ENCODE measurements at regions not wholly inside any gene's neighbourhood (a gene's known extent, or its start where the extent isn't known, plus 50 kb on each side); places are given as distances from the start of the nearest gene placed in this dataset.

GRCh38 chr11:95455228-95455970 is 224.4 kb upstream of the SESN3 start:
- no peak overlapping the region for H3K27ac ChIP-seq
- WGBS, 2 donors, result 60 to 67% methylated on average over 6 of the region's 6 CpGs
- peaks cover 5 to 46% (median 26%) of the 10 kb centered on the region in 9 donors for H3K4me1 ChIP-seq
- peaks cover 0 to 8% (median 0%) of the 10 kb centered on the region in 11 donors for H3K9me3 ChIP-seq
- ATAC-seq, result no peak
- no peak overlapping the region for H3K4me3 ChIP-seq
- no peak for TF ChIP-seq CTCF (IDR thresholded peaks at IDR 0.05)
- H3K36me3 ChIP-seq, result no peaks in the 10 kb centered on the region
- no peaks in the 10 kb centered on the region for H3K27me3 ChIP-seq
- intact Hi-C loops (cut with DNase I), result loop anchor here in 1 of 10 donors (5.0 kb wide), 1 partner anchor 52 kb away; no protein-coding TSS in a partner anchor
- no peak for DNase-seq

- H3K27ac ChIP-seq, result peak overlapping the region in 6 of 10 donors; percentile 22 to 62 (median 43)
- intact Hi-C loops (cut with DNase I), result loop anchor here in 1 of 10 donors (2.0 kb wide), 1 partner anchor 61 kb away; no protein-coding TSS in a partner anchor
- WGBS, 2 donors, result 45 to 54% methylated on average over 7 of the region's 7 CpGs
Observed at GRCh38 chr11:95453616-95454171, 222.7 kb upstream of the SESN3 start.

GRCh38 chr11:95451682-95452081 is 220.7 kb upstream of the SESN3 start:
- H3K27ac ChIP-seq, result peak overlapping the region in 5 of 10 donors; percentile 50 to 80 (median 60)
- H3K9me3 ChIP-seq, result peaks cover 0 to 8% (median 0%) of the 10 kb centered on the region in 11 donors
- DNase-seq, result no peak
- H3K27me3 ChIP-seq, result no peaks in the 10 kb centered on the region
- H3K4me1 ChIP-seq, result peaks cover 0 to 41% (median 19%) of the 10 kb centered on the region in 9 donors
- WGBS, 2 donors, result 78 to 86% methylated on average over 1 of the region's 1 CpG
- peak in 1 of 8 donors; percentile 33 for ATAC-seq
- TF ChIP-seq CTCF (IDR thresholded peaks at IDR 0.05), result no peak
- intact Hi-C loops (cut with DNase I), result loop anchor here in 1 of 10 donors (2.0 kb wide), 1 partner anchor 59 kb away; no protein-coding TSS in a partner anchor
- H3K4me3 ChIP-seq, result no peak overlapping the region
- H3K36me3 ChIP-seq, result no peaks in the 10 kb centered on the region

More at GRCh38 chr11:95453616-95454171, 222.7 kb upstream of the SESN3 start:
- Histone ChIP-seq H3K36me3 (no peaks in the 10 kb centered on the region), H3K4me3 (no peak overlapping the region), H3K4me1 (peaks cover 0 to 41% (median 19%) of the 10 kb centered on the region in 9 donors), H3K9me3 (peaks cover 0 to 8% (median 0%) of the 10 kb centered on the region in 11 donors), H3K27me3 (no peaks in the 10 kb centered on the region)
- ATAC-seq, result peak in 7 of 8 donors; percentile 39 to 89 (median 71)
- DNase-seq, result peak; percentile 63 to 68
- no peak for TF ChIP-seq CTCF (IDR thresholded peaks at IDR 0.05)

- intact Hi-C loops (cut with DNase I), result no loop called here
- no peaks in the 10 kb centered on the region for H3K36me3 ChIP-seq
- H3K9me3 ChIP-seq, result peaks cover 0 to 8% (median 0%) of the 10 kb centered on the region in 11 donors
- H3K4me3 ChIP-seq, result no peak overlapping the region
- TF ChIP-seq CTCF (IDR thresholded peaks at IDR 0.05), result no peak
- no peak for DNase-seq
- no peaks in the 10 kb centered on the region for H3K27me3 ChIP-seq
- H3K4me1 ChIP-seq, result peaks cover 0 to 41% (median 19%) of the 10 kb centered on the region in 9 donors
- H3K27ac ChIP-seq, result peak overlapping the region in 8 of 10 donors; percentile 2 to 80 (median 55)
- ATAC-seq, result peak in 7 of 8 donors; percentile 34 to 88 (median 83)
Observed at GRCh38 chr11:95451261-95451660, 220.3 kb upstream of the SESN3 start.
